ENCODE measurements at regions not wholly inside any gene's neighbourhood (a gene's known extent, or its start where the extent isn't known, plus 50 kb on each side); places are given as distances from the start of the nearest gene placed in this dataset.

DNA sequence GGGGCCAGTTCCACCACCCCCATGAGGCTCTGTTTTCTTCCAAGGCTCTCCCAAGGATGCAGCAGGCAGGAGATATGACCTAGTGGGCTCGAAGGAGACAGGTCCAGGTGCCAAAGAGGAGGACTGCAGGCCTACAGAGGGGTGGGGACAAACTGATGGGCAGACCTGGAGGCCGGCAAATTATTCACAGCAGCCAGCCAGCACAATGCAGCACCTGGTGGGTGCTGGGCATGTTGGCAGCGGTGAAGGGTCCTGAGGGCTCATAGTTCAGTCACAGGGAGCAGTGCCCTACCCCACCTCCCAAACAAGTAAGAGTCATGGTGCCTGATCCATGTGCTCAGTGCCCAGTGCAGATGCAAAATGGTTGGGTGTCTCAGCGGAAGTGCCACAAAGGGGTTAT, 171.7 kb downstream of the ABHD5 start:
- TF ChIP-seq, protein P1, sequence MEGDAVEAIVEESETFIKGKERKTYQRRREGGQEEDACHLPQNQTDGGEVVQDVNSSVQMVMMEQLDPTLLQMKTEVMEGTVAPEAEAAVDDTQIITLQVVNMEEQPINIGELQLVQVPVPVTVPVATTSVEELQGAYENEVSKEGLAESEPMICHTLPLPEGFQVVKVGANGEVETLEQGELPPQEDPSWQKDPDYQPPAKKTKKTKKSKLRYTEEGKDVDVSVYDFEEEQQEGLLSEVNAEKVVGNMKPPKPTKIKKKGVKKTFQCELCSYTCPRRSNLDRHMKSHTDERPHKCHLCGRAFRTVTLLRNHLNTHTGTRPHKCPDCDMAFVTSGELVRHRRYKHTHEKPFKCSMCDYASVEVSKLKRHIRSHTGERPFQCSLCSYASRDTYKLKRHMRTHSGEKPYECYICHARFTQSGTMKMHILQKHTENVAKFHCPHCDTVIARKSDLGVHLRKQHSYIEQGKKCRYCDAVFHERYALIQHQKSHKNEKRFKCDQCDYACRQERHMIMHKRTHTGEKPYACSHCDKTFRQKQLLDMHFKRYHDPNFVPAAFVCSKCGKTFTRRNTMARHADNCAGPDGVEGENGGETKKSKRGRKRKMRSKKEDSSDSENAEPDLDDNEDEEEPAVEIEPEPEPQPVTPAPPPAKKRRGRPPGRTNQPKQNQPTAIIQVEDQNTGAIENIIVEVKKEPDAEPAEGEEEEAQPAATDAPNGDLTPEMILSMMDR (conservative IDR thresholded peaks at IDR 0.05 in 1 of 2, IDR thresholded peaks at IDR 0.05 in 1 of 2; ENCODE audit: low read depth in 1 of 2, low read length in 2 of 2), result no peak
- TF ChIP-seq EZH2 (IDR thresholded peaks at IDR 0.05; ENCODE audit: low read length, missing control alignments), result no peak

Measured in fibroblast of lung (primary cell).